ENCODE measurements at regions not wholly inside any gene's neighbourhood (a gene's known extent, or its start where the extent isn't known, plus 50 kb on each side); places are given as distances from the start of the nearest gene placed in this dataset.

DNA sequence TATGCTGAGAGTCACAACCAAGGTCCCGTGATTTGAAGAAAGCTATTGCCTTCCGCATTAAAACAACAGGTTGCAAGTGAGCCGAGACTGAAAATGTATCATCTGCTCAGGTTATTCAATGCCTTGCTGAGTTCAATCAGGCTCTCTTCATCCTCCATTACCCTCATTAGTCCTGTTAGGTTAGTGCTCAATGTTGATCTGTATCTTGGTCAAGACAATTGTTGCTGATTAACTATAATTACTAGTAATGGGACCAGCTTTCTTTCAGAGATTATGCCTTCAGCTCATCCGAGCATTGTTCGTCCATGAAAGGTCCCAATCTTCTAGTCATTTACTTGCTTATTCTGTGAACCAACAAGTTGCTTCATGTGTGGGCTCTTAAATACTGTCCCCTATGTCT is 534.6 kb upstream of the FAM241A start:
- TF ChIP-seq, protein P1, sequence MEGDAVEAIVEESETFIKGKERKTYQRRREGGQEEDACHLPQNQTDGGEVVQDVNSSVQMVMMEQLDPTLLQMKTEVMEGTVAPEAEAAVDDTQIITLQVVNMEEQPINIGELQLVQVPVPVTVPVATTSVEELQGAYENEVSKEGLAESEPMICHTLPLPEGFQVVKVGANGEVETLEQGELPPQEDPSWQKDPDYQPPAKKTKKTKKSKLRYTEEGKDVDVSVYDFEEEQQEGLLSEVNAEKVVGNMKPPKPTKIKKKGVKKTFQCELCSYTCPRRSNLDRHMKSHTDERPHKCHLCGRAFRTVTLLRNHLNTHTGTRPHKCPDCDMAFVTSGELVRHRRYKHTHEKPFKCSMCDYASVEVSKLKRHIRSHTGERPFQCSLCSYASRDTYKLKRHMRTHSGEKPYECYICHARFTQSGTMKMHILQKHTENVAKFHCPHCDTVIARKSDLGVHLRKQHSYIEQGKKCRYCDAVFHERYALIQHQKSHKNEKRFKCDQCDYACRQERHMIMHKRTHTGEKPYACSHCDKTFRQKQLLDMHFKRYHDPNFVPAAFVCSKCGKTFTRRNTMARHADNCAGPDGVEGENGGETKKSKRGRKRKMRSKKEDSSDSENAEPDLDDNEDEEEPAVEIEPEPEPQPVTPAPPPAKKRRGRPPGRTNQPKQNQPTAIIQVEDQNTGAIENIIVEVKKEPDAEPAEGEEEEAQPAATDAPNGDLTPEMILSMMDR (IDR thresholded peaks at IDR 0.05): no peak
- no peak for TF ChIP-seq POLR2AphosphoS5 (IDR thresholded peaks at IDR 0.05)
- no peak for TF ChIP-seq POLR2A (IDR thresholded peaks at IDR 0.05)
